ENCODE measurements at regions not wholly inside any gene's neighbourhood (a gene's known extent, or its start where the extent isn't known, plus 50 kb on each side); places are given as distances from the start of the nearest gene placed in this dataset.

DNA sequence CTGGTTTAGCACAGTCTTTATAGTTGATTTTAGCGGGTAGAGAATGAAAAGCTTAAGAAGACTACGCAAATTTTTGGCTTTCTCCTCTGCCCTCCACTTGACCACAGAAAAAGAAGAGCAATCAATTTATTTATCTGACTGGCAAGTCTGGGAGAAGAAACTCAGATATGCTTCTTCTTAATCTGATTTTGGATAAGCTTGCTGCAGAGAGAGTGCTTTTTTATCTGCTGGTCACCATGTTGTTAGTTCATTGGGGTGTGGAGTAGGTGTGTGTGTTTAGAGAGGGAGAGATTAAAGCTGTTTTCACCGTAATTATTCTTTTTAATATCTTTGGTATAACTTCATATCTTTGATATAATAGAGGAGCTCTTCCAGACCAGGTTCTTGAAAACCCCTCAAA, 471.4 kb upstream of the SLC10A2 start:
- TF ChIP-seq, protein P1, sequence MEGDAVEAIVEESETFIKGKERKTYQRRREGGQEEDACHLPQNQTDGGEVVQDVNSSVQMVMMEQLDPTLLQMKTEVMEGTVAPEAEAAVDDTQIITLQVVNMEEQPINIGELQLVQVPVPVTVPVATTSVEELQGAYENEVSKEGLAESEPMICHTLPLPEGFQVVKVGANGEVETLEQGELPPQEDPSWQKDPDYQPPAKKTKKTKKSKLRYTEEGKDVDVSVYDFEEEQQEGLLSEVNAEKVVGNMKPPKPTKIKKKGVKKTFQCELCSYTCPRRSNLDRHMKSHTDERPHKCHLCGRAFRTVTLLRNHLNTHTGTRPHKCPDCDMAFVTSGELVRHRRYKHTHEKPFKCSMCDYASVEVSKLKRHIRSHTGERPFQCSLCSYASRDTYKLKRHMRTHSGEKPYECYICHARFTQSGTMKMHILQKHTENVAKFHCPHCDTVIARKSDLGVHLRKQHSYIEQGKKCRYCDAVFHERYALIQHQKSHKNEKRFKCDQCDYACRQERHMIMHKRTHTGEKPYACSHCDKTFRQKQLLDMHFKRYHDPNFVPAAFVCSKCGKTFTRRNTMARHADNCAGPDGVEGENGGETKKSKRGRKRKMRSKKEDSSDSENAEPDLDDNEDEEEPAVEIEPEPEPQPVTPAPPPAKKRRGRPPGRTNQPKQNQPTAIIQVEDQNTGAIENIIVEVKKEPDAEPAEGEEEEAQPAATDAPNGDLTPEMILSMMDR (IDR thresholded peaks at IDR 0.05): no peak
- TF ChIP-seq POLR2A (IDR thresholded peaks at IDR 0.05): no peak

All from lower leg skin (tissue), 3 donors.